Skeletal muscle satellite cell (primary cell): ENCODE measurements at regions not wholly inside any gene's neighbourhood (a gene's known extent, or its start where the extent isn't known, plus 50 kb on each side); places are given as distances from the start of the nearest gene placed in this dataset.
"Not testable (repeated sequence)": the region's sequence is repeated elsewhere in the genome, so short reads cannot be mapped to it uniquely, and the experiment has no call there.

Experiments
- H3K27me3 ChIP-seq: 2 replicates; pipeline ENCODE4 v1.7.0; 2013; ENCODE audit warnings: low read length; ENCODE audit not compliant: control insufficient read depth, insufficient read depth
- H3K36me3 ChIP-seq: 2 replicates; pipeline ENCODE4 v1.7.0; 2013; ENCODE audit warnings: mild to moderate bottlenecking, control low read depth, low read length; ENCODE audit not compliant: insufficient read depth
- H3K4me1 ChIP-seq: 2 replicates; pipeline ENCODE4 v1.7.0; 2013; ENCODE audit warnings: low read length; ENCODE audit not compliant: control insufficient read depth, insufficient read depth
- H3K4me2 ChIP-seq: 2 replicates; pipeline ENCODE4 v1.7.0; 2013; ENCODE audit warnings: mild to moderate bottlenecking, low read length
- H3K4me3 ChIP-seq: 2 replicates; pipeline ENCODE4 v1.7.0; 2013; ENCODE audit warnings: low read length
- H3K9ac ChIP-seq: 2 replicates; pipeline ENCODE4 v1.7.0; 2013; ENCODE audit warnings: mild to moderate bottlenecking, low read depth, low read length, moderate library complexity
- H3K9me3 ChIP-seq: replicated peaks from 2 replicates; pipeline ENCODE4 v1.7.0; 2013; ENCODE audit warnings: mild to moderate bottlenecking, control low read depth, low read length

DNA sequence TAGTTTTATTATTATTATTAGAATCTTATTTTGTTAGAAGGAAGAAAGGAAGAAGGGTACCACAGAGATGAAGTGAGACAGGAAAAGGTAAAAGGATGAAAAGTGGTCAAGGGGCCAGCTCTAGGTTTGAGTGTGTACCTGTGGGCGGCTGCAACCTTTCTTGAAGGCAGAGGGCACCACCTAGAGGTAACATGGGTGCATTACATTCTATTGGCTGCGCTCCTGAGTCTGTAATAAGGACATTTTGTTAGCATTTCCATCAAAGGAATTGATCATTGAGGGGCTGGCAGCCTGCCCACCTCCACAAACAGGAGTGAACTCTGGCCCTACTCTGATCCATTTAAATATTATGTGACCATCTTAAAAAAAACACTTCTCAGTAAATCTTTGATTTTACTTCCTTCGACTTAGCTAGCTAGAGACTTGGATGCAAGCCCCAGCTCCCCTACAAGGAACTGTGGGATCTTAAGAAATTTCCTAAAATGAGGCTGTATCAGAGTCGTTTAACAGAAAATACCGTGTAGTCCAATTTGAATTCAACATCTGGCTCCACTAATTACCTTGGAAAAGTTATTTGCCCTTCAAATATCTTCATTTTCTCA lies 610.4 kb downstream of the IPMK start:
- H3K4me1 ChIP-seq = no peaks in the 10 kb centered on the region
- peaks cover 23% of the 10 kb centered on the region for H3K27me3 ChIP-seq
- no peak overlapping the region for H3K4me2 ChIP-seq
- no peak overlapping the region for H3K9ac ChIP-seq
- no peaks in the 10 kb centered on the region for H3K36me3 ChIP-seq
- H3K4me3 ChIP-seq = no peak overlapping the region
- no peaks in the 10 kb centered on the region for H3K9me3 ChIP-seq

DNA sequence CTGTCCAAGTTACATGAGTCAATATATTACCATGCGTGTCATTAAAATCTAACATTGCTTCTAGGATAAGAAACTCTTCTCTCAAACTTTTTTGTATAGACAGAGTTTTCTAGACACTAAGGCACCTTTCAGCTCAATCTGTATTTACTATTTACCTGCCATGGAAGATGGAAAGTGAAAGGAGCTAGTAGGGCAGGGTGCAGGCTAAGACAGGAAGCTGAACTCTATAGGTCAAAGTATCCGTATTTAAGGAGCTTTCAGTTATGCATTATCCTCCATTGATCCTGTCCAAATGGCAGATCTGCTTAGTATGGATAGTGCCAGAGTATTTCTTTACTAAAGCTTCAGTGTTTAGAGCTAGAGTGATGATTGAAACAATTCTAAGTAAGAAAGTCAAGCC lies 612.8 kb downstream of the IPMK start:
- Histone ChIP-seq H3K4me3 (no peak overlapping the region), H3K4me2 (no peak overlapping the region), H3K9me3 (no peaks in the 10 kb centered on the region), H3K27me3 (peaks cover 27% of the 10 kb centered on the region), H3K4me1 (no peaks in the 10 kb centered on the region), H3K36me3 (no peaks in the 10 kb centered on the region), H3K9ac (no peak overlapping the region)

DNA sequence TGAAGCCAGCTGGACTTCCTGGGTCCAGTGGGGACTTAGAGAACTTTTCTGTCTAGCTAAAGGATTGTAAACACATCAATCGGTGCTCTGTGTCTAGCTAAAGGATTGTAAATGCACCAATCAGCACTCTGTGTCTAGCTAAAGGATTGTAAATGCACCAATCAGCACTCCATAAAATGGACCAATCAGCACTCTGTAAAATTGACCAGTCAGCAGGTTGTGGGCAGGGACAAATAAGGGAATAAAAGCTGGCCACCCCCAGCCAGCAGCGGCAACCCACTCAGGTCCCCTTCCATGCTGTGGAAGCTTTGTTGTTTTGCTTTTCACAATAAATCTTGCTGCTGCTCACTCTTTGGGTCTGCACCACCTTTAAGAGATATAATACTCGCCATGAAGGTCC lies 622.6 kb downstream of the IPMK start:
- H3K36me3 ChIP-seq, H3K9me3 ChIP-seq, H3K27me3 ChIP-seq, H3K4me2 ChIP-seq, H3K4me1 ChIP-seq, H3K9ac ChIP-seq, H3K4me3 ChIP-seq: not testable (repeated sequence)

DNA sequence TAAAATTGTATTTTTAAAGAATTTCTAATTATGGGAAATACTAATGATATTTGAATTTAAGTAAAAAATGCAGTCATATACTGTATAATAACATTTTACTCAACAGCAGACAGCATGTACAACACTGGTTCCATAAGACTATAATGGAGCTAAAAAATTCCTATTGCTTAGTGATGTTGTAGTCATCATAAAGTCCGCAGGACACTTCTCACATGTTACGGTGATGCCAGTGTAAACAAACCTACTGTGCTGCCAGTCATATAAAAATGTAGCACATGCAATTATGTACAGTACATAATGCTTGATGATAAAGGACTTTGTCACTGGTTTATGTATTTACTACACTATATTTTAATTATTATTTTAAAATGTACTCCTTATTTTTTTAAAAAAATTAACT lies 629.3 kb downstream of the IPMK start:
- no peak overlapping the region for H3K4me2 ChIP-seq
- H3K9ac ChIP-seq = no peak overlapping the region
- H3K9me3 ChIP-seq = no peaks in the 10 kb centered on the region
- no peak overlapping the region for H3K4me3 ChIP-seq
- H3K27me3 ChIP-seq = no peaks in the 10 kb centered on the region
- no peaks in the 10 kb centered on the region for H3K4me1 ChIP-seq
- no peaks in the 10 kb centered on the region for H3K36me3 ChIP-seq

DNA sequence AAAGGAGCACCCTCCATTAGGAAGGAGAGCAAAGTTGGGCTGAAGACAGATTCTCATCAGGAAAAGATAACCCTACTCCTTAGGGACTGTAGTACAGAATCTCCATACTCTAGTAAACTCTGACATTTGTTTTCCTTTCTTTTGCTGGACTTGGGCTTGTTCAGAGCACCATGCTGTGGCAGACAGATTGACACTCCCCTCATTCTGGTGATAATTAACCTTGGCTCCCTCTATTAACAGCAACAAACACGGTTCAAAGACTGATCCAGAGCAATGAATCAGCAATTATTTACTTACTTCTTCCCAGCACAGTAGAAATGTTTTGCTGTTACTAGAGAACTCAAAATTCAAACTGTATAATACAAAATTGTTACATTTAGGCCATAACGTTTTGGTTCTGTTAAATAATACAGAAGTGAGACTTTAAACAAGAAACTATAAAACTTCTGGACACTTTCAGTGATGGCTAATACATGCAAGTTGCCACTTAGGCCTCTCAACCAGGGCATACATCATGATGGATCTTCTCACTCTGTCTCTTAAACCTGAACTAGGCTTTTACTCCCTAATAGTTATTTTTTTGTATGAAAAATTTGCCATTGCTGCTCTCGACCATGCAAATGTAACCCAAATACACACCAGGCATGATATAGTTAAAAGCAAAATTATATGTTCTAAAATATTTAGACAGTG lies 639.0 kb downstream of the IPMK start:
- H3K9me3 ChIP-seq = no peaks in the 10 kb centered on the region

DNA sequence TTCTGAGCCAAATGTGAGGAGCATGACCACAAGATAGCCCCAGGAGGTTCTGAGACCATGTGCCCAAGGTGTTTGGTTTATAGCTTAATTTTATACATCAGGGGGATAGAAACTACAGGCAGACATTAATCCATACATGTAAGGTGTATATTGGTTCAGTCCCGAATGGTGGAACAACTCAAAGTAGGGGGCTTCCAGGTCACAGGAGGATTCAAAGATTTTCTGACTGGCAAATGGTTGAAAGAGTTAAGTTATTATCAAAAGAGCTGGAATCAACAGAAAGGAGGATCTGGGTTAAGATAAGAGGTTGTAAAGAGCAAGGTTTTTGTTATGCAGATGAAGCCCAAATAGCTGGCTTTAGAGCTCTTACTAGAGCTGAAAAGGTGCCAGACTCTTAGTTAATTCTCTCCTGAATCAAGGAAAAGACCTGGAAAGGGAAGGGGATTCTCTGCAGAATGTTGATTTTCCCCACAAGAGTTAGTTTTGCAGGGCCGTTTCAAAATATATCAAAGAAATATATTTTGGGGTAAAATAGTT lies 640.0 kb downstream of the IPMK start:
- Histone ChIP-seq H3K9me3 (no peaks in the 10 kb centered on the region), H3K4me2 (no peak overlapping the region), H3K4me1 (no peaks in the 10 kb centered on the region), H3K27me3 (no peaks in the 10 kb centered on the region), H3K9ac (no peak overlapping the region), H3K36me3 (no peaks in the 10 kb centered on the region), H3K4me3 (no peak overlapping the region)

More for the DNA sequence above, 639.0 kb downstream of the IPMK start:
- Histone ChIP-seq H3K4me3 (no peak overlapping the region), H3K4me2 (no peak overlapping the region), H3K27me3 (no peaks in the 10 kb centered on the region), H3K4me1 (no peaks in the 10 kb centered on the region), H3K9ac (no peak overlapping the region), H3K36me3 (no peaks in the 10 kb centered on the region)

DNA sequence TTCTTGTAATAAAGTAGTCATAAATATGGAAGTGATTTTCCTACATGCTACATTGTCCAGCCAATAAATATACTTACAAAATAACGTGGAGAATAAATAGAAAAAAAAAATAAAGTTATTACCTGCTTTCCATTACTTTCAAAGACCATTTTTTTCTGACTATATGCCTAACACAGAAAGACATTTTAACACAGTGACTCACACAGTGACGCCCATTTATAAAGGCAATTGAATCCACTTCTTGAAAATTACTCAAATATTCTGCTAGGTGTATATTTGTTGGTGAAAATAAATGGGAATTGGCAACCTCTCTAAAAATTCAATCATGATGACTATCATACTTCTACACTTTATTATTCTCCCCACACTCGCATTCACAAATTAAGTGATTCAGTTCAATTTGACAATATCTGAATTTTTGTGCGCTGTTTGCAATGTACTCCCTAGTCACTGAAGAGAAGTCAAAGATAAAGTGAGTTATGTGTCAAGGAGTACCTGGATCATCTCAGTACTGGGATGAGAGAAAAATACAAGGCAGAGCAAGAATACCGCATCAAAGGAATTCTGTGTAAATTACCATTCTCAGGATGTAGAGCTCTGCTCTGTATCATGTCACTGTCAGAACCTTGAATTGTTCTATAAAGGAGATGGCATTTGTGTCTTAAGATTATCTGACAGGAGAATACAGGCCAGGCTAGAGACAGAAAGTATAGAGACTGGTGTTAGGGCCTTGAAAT lies 642.7 kb downstream of the IPMK start:
- H3K9ac ChIP-seq = no peak overlapping the region
- H3K4me1 ChIP-seq = no peaks in the 10 kb centered on the region
- H3K4me2 ChIP-seq = no peak overlapping the region
- H3K4me3 ChIP-seq = no peak overlapping the region
- H3K36me3 ChIP-seq = no peaks in the 10 kb centered on the region
- no peaks in the 10 kb centered on the region for H3K9me3 ChIP-seq
- no peaks in the 10 kb centered on the region for H3K27me3 ChIP-seq

DNA sequence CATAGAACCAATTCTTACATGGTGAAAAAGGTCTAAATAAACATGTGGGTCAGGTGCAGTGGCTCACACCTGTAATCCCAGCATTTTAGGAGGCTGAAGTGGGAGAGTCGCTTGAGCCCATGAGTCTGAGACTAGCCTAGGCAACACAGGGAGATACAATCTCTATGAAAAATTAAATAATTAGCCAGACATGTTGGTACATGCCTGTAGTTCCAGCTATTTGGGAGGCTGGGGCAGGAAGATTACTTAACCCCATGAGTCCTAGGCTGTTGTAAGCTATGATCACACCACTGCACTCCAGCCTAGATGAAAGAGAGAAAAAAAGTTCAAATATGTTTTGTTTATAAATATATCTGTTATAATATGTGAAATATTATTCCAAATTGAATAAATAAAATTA lies 643.6 kb downstream of the IPMK start:
- no peak overlapping the region for H3K4me2 ChIP-seq

DNA sequence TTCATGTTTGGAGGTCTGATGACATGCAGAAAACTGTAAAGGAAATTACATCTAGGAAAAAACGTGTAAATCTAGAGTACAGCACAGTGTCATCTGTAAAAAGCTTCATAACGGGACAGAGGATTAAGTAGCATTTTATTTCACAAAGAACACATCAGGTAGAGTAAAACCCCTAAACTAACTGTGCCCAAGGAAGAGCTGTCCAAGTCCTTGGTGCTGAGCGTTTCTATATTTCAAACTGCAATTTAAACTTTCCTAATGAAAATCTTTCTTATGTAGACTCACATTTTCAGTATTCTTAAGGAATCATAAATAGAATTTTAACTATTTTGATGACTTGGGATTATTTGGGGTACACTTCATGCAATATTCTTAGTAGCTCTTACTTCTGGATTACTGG lies 646.2 kb downstream of the IPMK start:
- H3K9me3 ChIP-seq = no peaks in the 10 kb centered on the region
- H3K36me3 ChIP-seq = no peaks in the 10 kb centered on the region
- no peaks in the 10 kb centered on the region for H3K27me3 ChIP-seq
- H3K4me1 ChIP-seq = no peaks in the 10 kb centered on the region
- no peak overlapping the region for H3K9ac ChIP-seq
- no peak overlapping the region for H3K4me3 ChIP-seq
- H3K4me2 ChIP-seq = no peak overlapping the region

More for the DNA sequence above, 643.6 kb downstream of the IPMK start:
- Histone ChIP-seq H3K27me3 (no peaks in the 10 kb centered on the region), H3K9ac (no peak overlapping the region), H3K4me1 (no peaks in the 10 kb centered on the region), H3K36me3 (no peaks in the 10 kb centered on the region), H3K9me3 (no peaks in the 10 kb centered on the region), H3K4me3 (no peak overlapping the region)

DNA sequence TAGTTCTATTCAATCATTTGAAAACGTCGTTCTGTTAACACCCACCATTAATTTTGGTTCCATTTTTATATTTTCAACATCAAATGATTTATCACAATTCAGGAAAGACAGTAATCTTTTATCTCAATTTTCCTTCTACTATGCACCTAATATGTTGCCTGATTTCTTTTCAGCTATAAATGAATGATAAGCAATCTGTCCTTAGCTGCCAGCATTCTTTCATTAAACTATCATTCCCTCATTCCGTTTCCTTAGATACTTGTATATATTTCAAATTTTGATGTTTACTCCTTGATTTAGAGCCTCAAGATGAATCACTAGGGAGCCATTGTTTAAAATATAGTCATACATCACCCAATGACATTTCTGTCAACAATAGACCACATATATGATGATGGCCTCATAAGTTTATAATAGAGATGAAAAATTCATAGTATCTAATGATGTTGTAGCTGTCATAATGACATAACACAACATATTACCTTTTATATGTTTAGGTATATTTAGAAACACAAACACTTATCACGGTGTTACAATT lies 661.7 kb downstream of the IPMK start:
- H3K36me3 ChIP-seq = no peaks in the 10 kb centered on the region
- H3K4me2 ChIP-seq = no peak overlapping the region
- H3K9ac ChIP-seq = no peak overlapping the region
- H3K9me3 ChIP-seq = no peaks in the 10 kb centered on the region
- H3K4me3 ChIP-seq = no peak overlapping the region
- H3K4me1 ChIP-seq = no peaks in the 10 kb centered on the region
- H3K27me3 ChIP-seq = no peaks in the 10 kb centered on the region

DNA sequence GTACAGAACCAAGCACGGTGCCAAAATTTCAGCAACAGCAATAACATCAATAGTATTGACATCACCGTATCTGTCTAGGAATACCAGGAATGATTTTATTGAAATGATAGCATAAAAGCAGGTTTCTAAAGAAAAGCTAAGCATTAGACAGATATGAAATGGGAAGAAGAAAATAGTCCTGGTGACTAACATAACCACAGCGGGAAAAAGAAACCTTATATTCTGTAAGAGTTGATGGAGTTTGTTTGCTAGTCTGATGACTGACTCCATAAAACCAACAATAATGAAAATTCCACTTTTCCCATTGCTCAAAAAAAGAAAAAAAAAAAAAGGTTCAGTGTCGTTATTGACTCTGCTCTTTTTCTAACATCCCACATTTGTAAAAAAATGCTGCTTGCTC lies 668.3 kb downstream of the IPMK start:
- Histone ChIP-seq H3K9ac (no peak overlapping the region), H3K4me3 (no peak overlapping the region), H3K27me3 (peaks cover 15% of the 10 kb centered on the region), H3K4me1 (no peaks in the 10 kb centered on the region), H3K9me3 (no peaks in the 10 kb centered on the region), H3K36me3 (no peaks in the 10 kb centered on the region), H3K4me2 (no peak overlapping the region)
